H54 (cell line): ENCODE measurements at regions not wholly inside any gene's neighbourhood (a gene's known extent, or its start where the extent isn't known, plus 50 kb on each side); places are given as distances from the start of the nearest gene placed in this dataset.
"Not testable (repeated sequence)": the region's sequence is repeated elsewhere in the genome, so short reads cannot be mapped to it uniquely, and the experiment has no call there.

Experiments
- DNase-seq: peaks from one replicate; pipeline ENCODE4 v3.0.0; 2011; ENCODE audit warnings: low spot score, mixed read lengths; ENCODE audit not compliant: insufficient read length
- FAIRE-seq: peaks from 3 replicates; lab custom pipeline; 2011; peaks lifted over from hg19 to GRCh38; lab: Jason Lieb, UNC
- POLR2A ChIP-seq: IDR thresholded peaks from 2 replicates; pipeline ENCODE4 v1.6.1; 2011; ENCODE audit warnings: low read depth, mild to moderate bottlenecking, low read length

DNA sequence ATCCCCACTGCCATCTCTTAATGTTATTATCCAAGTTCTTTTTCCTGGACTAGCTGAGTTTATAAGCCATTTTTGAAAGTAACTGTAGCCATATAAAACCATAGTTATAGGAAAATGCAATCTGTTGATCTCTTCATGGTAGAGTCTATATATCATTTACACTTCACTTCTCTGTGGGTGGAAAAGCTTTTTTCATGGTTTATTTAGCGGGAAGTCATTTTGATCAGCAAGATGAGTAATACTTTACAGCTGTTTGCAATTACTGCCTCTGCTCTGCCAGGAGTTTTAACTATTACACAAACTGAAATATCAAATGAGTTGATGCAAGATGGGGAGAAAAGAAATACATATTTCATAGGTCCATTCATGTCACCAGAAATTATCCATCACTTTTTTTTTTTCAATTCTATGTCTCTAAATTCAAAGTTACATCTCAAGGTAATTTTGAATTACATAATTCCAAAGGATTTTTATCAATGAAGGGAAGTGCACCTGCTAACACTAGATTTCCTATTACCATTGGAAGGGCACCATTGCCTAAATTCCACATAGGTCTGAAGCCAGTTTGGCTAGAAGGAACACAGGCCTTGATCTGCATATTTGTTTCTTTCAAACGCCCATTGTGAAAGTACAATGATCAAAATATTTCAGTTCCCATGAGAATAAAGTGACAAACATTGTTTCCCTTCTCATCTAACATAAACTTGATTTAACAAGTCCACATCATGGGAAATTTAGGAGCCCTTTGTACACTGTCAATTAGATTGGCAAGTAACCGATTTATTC lies 296.7 kb downstream of the ZNF326 start:
- FAIRE-seq = no peak
- no peak for DNase-seq
- TF ChIP-seq POLR2A = no peak

DNA sequence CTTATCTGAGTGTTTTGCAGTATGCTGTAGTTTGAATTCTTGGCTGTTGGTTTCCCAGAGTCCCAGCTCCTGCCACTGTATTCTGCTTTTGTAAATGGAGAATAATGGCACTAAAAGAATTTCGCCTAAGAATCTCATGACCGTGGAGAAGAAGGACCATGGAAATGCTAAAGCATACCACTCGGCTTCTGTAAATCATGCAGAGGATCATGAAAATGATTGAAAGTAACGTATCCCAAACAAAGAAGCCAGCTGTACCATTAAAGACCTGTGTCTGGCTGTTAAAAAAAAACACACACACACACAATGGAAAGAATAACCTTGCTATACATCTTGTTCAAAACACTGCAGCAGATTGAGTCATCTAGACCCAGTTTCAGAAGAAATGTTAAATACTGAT lies 287.9 kb downstream of the ZNF326 start:
- TF ChIP-seq POLR2A = no peak
- FAIRE-seq (no peak), DNase-seq (no peak)

DNA sequence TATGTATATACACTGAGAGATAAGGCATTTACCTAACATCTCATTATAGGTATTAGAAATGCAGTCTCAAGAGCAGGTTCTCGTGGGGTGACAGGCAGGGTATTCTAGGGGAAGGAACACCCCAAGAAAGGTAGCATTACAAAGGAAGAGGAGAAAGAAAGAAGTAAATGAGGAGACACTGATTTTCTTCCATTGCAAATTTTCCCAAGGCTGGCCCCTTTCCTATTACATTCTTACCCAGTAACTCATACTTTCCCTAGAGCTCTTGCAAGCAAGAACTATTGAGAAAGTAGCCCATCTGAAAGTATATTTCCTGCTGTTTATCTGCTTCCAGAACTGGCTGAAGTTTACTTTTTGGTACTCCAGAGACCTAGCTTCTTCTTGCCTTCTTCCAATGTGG lies 287.0 kb downstream of the ZNF326 start:
- not testable (repeated sequence) for FAIRE-seq, DNase-seq

DNA sequence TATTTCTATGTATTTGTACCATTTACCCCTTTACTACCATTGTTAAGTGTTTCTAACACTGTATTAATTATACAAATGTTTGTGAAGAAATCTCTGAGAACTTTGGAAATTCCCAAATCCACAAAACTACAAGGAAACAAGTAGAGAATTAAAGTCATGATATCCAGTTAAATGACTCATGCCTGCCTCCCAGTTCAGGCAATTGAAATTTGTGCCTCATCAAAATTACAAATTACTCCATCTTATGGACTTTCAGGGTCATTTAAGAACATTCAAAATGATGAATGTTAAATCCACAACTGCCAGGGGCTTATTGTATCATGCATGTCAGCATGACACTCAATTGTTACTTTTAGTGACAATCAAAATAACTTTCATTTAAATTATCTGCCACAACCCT lies 282.4 kb downstream of the ZNF326 start:
- no peak for TF ChIP-seq POLR2A
- DNase-seq (no peak), FAIRE-seq (no peak)

DNA sequence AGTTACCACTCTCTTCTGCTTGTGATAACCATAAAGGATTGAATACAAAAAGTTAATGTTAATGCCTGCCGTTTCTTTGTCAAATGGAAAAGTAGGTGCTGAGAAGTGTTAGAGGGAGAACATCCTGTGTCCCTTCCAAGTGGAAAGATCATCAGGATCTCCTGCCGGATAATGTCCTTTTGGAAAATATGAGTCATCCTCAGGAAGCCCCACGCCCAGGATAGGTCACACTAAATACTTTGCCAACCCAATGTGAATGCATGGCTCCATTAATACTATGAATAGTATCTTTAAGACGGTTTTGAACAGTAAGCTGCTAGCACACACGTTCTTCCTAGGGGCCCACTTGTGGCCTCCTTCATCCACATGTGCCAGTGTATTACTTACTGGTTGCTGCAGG lies 279.5 kb downstream of the ZNF326 start:
- DNase-seq (no peak), FAIRE-seq (no peak)
- no peak for TF ChIP-seq POLR2A

DNA sequence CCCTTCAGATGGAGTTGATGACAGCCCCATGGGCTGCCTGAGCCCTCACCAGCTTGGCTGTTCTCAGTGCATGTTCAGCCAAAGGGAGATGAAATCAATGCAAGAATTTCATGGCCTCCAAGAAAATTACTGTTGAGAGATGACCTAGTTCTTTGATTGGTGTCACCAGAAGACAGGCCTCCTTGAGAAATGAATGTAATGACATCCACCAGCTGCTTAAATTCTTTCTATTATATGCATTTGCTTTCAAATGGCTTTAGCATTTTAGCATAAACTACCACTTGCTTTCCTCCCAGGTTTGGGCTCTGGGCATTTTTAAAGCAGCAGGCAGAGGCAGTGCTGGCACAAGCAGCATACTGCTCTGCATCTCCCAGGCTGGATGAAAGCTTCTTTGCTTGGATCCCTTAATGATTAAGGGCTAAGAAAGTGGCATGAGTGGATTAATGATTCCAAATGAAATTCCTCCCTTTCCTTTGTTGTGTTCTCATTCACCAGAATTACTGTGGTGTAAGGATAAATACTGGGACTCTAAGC lies 278.4 kb downstream of the ZNF326 start:
- DNase-seq = no peak
- FAIRE-seq = no peak
- no peak for TF ChIP-seq POLR2A

DNA sequence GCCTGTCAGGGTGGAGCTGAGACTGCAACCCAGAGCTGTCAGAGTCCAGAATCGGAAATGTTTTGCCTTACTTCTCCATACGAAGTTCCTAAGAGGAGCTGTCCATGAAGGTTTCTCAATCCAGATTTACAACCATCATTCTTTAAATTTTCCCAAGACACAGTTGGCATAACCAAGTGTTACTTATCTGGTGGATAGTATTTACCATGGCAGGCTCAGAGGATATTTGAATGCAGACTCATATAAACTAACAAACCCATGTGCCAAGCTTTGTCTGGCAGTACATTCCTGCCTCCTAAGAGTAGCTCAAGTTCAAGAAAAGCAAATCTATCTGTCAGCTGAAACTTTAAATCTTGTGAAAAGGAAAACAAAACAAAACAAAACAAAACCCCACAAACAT lies 267.9 kb downstream of the ZNF326 start:
- no peak for FAIRE-seq
- DNase-seq = no peak
- no peak for TF ChIP-seq POLR2A

DNA sequence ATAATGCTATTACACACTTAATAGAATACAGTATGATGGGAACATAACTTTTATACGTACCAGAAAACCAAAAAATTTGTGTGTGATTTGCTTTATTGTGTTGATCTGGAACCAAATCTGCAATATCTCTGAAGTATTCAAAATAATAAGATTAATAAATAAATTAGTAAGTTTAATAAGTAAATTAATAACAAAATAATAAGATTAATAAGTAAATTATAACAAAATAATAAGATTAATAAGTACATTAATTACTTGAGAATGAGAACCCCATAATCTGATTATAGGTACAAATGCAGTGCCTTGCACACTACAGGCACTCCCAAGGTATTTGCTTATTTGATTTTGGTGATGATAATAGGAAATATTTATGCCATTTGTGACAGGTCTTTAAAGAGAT lies 267.4 kb downstream of the ZNF326 start:
- FAIRE-seq = no peak

DNA sequence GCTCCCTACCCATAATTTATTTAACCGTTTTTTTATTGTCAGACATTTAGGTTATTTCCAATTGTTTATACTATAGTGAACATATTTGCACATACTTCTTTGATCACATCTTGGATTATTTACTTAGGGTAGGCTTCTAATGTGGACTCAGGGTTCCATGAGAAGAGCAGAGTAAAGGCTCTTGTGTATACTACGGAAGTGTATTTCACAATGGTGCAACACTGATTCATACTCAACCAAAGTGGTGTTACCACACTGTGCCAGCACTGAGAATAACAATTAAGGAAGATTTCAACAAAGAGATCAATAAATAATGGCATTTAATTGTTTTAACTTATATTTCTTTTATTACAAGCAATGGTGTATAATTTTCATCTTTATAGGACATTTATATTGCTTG lies 251.2 kb downstream of the ZNF326 start:
- DNase-seq = no peak
- no peak for FAIRE-seq
- no peak for TF ChIP-seq POLR2A

More for the DNA sequence above, 267.4 kb downstream of the ZNF326 start:
- no peak for TF ChIP-seq POLR2A
- no peak for DNase-seq

DNA sequence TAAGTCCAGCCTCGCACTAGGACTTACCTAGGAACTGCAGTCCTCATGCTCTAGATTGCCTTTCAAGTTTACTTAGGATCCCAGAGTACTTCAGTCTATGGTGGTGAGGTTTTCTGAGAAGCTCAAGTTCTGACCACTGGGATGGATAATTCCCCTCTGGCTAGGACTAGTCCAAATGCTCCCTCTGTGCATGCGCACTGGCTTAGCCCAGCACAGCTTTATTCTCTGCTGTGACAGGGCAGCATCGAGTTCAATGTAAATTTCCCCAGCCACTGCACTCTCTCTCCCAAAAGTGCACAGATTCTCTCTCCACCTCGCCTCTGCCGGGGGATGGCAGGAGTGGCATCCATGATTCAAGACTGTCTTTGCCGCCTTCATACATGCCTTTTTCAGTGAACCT lies 241.6 kb downstream of the ZNF326 start:
- FAIRE-seq (no peak), DNase-seq (no peak)
- TF ChIP-seq POLR2A = no peak

DNA sequence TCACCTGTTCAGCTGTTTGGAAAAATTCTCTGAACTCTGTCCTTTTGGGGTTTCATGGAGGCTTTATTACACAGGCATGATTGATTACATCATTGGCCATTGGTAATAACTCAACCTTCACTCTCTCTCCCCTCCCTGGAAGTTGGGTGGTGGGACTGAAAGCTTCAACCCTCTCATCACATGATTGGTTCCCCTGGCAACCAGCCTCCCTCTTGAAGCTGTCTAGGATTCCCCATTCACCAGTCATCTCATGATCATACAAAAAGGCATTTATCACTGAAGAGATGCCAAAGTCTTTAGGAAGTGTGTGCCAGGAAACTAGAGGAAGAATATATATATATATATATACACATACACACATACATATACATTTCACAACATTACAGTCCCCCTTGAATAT lies 228.5 kb downstream of the ZNF326 start:
- TF ChIP-seq POLR2A = no peak
- DNase-seq = no peak
- no peak for FAIRE-seq

DNA sequence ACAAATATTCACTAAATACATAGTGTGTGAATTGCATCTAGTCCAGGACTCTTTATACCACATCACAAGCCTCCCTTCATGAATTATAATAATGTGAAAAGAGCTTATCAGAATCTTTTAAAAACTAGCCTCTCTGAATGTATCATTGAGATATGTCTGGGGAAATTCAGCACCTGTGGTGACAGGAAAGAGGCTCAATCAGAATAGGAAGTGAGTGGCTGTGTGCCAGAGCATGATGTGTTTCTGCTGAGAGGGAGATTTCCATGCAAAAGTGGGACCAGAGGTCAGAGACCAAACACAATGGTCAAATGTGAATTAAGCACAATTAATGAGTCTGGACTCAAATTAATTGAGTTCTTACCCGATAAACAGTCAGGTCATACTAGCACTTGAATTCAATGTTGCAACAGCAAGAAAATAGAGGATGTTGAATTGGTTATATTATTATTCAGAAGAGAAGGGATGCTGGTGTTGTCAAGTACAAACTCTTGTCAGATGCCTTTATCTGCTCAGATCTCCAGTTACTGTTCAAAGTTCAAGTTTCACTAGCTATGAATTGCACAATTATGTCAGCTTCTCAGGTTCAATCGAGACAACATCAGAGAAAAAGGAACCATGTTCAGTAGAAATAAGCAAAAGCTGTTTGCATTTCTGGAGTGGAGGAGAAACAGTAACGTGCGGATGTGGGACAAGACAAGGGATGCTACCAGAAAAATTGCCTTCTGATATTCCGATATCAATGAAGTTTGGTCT lies 226.2 kb downstream of the ZNF326 start:
- DNase-seq (no peak), FAIRE-seq (no peak)
- TF ChIP-seq POLR2A = no peak

DNA sequence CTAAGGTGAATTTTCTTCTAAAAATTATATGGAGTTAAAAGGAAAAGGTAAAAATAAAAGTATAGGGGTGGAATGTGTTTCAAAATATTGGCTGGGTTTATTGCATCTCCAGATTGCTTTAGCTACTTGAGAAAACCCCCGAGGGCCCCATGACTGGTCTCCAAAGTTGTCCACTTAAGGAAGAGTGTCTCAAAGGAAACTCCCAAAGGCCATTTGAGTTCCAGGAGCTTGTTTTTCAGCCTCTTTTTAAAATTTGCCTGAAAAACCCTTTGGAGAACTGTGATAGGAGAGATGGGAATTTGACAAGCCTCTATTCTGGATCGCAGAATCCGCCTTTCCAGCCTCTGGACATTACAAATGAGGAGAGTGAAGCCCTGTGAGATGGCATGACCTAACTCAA lies 225.6 kb downstream of the ZNF326 start:
- FAIRE-seq = no peak
- no peak for TF ChIP-seq POLR2A
- DNase-seq = no peak

DNA sequence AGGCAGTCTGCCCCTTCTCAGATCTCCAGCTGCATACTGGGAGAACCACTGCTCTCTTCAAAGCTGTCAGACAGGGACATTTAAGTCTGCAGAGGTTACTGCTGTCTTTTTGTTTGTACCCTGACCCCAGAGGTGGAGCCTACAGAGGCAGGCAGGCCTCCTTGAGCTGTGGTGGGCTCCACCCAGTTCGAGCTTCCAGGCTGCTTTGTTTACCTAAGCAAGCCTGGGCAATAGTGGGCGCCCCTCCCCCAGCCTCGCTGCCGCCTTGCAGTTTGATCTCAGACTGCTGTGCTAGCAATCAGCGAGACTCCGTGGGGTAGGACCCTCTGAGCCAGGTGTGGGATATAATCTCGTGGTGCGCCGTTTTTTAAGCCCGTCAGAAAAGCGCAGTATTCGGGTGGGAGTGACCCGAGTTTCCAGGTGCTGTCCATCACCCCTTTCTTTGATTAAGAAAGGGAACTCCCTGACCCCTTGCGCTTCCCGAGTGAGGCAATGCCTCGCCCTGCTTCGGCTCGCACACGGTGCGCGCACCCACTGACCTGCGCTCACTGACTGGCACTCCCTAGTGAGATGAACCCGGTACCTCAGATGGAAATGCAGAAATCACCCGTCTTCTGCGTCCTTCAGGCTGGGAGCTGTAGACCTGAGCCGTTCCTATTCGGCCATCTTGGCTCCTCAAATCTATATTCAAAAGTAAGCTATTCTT lies 224.4 kb downstream of the ZNF326 start:
- DNase-seq, FAIRE-seq: not testable (repeated sequence)
